Astrocyte of the spinal cord (primary cell): ENCODE measurements at regions not wholly inside any gene's neighbourhood (a gene's known extent, or its start where the extent isn't known, plus 50 kb on each side); places are given as distances from the start of the nearest gene placed in this dataset.
"Not testable (repeated sequence)": the region's sequence is repeated elsewhere in the genome, so short reads cannot be mapped to it uniquely, and the experiment has no call there.

Source experiments
- DNase-seq: peaks from one replicate; pipeline ENCODE4 v3.0.0; 2011; ENCODE audit warnings: low read depth, low spot score
- H3K4me3 ChIP-seq: 2 replicates; pipeline ENCODE4 v1.5.1; 2011; ENCODE audit warnings: low read depth, mild to moderate bottlenecking, low read length, moderate library complexity
- CTCF ChIP-seq: IDR thresholded peaks from 2 replicates; pipeline ENCODE4 v1.5.1; 2012; ENCODE audit warnings: low read depth, mild to moderate bottlenecking, low read length, inconsistent platforms
- in situ Hi-C: cut with HindIII; loops from 2 replicates; pipeline ENCODE4 v1.10.0; 2017; ENCODE audit warnings: low sequenced_read_pairs

DNA sequence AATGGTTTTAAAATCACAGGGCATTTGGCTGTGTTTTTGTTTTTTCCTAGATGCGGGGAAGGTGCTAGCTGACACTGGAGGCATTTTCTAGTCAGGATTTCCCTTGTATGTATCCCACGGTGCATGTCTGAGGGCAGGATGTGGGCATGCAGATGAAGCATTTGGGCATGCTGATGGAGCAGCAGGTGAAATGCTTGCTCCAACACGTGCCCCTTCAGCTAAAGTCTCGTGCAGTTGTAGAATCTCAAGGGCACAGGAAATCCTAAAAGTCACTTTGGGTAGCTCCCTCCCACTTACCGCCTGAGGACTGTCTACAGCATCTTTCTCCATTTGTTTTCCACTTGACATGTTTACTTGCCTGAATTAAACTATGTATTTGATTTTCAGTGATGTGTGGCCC, 429.4 kb upstream of the B3GAT1 start:
- TF ChIP-seq CTCF, result no peak

GRCh38 chr11:134840945-134841344, 428.9 kb upstream of the B3GAT1 start:
- in situ Hi-C loops, result no loop called here
- no peak overlapping the region for H3K4me3 ChIP-seq
- DNase-seq, result no peak
- no peak for TF ChIP-seq CTCF

More for the DNA sequence above, 429.4 kb upstream of the B3GAT1 start:
- DNase-seq, result no peak
- in situ Hi-C loops, result no loop called here
- H3K4me3 ChIP-seq, result no peak overlapping the region

DNA sequence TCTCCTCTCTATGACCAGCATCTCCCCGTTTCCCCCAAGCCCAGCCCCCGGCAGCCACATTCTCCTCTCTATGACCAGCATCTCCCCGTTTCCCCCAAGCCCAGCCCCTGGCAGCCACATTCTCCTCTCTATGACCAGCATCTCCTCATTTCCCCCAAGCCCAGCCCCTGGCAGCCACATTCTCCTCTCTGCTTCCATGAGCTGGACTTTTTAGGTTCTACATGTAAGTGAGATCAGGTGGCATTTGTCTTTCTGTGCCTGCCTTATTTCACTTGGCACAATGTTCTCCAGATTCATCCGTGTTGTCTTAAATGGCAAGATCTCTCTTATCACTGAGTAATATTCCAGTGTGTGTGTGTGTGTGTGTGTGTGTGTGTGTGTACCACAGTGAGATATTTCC, 428.1 kb upstream of the B3GAT1 start:
- H3K4me3 ChIP-seq, DNase-seq, in situ Hi-C loops: not testable (repeated sequence)

DNA sequence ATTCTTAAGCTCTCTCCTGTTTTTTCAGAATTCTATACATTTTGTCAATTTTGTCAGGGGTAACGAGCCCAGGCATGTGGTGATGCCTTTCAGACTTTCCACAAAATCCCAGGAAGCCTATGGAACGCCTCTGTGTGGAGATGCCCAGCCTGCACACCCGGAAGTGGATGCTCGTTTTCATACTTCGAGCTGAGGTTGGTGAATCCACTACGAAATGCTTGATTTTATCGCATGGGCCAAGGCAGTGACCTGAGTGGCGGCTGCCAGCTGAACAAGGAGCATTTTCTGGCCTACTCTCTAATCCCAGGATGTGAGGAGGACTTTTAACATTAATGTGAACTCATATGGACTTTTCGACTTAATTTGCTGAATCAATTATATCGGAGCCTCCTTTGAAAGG, 426.7 kb upstream of the B3GAT1 start:
- H3K4me3 ChIP-seq, result no peak overlapping the region
- in situ Hi-C loops, result no loop called here
- no peak for TF ChIP-seq CTCF

GRCh38 chr11:134837887-134838232, 425.8 kb upstream of the B3GAT1 start:
- TF ChIP-seq CTCF, result no peak
- in situ Hi-C loops, result no loop called here
- H3K4me3 ChIP-seq, result no peak overlapping the region
- DNase-seq, result no peak

More for the DNA sequence above, 426.7 kb upstream of the B3GAT1 start:
- no peak for DNase-seq

GRCh38 chr11:134837166-134837886, 425.3 kb upstream of the B3GAT1 start:
- TF ChIP-seq CTCF, result no peak
- no peak for DNase-seq
- H3K4me3 ChIP-seq, result no peak overlapping the region
- in situ Hi-C loops, result no loop called here

GRCh38 chr11:134836561-134836960, 424.5 kb upstream of the B3GAT1 start:
- H3K4me3 ChIP-seq, result no peak overlapping the region
- no peak for TF ChIP-seq CTCF
- in situ Hi-C loops, result no loop called here
- no peak for DNase-seq
